Choroid plexus epithelial cell (primary cell): ENCODE measurements at regions not wholly inside any gene's neighbourhood (a gene's known extent, or its start where the extent isn't known, plus 50 kb on each side); places are given as distances from the start of the nearest gene placed in this dataset.
A peak's percentile ranks its signal among the peaks of the same experiment; 100 is the strongest.

Source experiments
- DNase-seq: peaks from one replicate; pipeline ENCODE4 v3.0.0-alpha.2; 2010; ENCODE audit warnings: low read depth
- H3K4me3 ChIP-seq: 2 replicates; pipeline ENCODE4 v1.5.1; 2011; ENCODE audit warnings: low read depth, mild to moderate bottlenecking, control low read depth, low read length, moderate library complexity
- TF ChIP-seq, protein P1 (sequence below): conservative IDR thresholded peaks from 2 replicates; pipeline ENCODE4 v1.5.1; 2011; ENCODE audit warnings: low read depth, mild to moderate bottlenecking, control low read depth, inconsistent platforms, low read length, moderate library complexity

DNA sequence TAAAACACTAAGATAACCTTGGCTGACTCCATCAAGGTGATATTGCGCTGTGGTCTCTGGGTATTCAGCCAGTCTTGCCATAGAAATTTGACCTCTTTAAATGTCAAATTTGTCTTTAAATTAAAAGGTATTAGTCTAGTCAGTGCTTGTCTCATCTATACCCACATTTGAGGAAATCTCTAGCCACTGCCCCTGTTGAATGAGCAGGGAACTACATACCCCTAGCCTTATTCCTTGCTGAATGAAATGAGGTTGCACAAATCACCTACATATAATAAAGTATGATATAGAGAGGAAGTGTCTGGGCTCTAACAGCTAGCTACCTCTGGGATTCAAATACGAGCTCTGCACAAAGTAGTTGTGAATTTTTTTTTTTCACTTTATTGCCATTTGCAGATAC is 256.8 kb downstream of the C12orf50 start:
- TF ChIP-seq, protein P1, sequence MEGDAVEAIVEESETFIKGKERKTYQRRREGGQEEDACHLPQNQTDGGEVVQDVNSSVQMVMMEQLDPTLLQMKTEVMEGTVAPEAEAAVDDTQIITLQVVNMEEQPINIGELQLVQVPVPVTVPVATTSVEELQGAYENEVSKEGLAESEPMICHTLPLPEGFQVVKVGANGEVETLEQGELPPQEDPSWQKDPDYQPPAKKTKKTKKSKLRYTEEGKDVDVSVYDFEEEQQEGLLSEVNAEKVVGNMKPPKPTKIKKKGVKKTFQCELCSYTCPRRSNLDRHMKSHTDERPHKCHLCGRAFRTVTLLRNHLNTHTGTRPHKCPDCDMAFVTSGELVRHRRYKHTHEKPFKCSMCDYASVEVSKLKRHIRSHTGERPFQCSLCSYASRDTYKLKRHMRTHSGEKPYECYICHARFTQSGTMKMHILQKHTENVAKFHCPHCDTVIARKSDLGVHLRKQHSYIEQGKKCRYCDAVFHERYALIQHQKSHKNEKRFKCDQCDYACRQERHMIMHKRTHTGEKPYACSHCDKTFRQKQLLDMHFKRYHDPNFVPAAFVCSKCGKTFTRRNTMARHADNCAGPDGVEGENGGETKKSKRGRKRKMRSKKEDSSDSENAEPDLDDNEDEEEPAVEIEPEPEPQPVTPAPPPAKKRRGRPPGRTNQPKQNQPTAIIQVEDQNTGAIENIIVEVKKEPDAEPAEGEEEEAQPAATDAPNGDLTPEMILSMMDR: no peak
- no peak for DNase-seq
- no peak overlapping the region for H3K4me3 ChIP-seq

DNA sequence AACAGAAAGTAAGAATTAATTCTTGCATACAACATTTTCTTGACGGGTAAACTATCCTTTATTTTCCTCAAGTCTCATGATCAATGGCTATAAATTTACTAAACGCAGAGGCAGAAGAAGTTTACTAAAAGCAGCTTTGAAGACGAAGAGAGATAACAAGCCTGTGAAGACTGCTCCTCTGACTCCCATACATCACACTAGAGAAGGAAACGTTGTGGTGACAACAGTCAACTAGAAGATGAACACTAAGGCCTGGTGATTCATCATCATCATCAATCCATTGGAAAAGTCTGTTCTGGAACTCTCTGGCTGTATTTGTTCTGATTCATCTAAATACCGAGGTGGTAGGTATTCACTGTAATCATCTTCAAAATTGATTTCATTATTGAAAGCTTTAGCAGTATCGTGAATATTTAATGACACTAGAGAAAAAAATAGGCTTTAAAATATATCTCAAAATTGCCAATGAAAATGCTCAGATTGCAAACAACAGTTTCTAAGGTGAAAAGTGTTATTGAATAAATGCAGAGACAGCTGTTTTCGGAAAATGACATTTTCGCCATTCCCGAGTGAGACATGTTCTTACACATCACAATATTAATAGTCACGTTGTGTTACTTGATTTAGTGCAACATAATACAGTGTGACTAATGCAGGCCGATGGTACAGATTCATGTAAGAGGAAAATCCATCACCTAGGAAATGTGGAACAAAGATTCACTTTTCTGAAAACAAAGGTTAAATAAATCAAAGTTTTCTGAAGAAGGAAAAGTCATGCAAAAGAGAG is 260.5 kb downstream of the C12orf50 start:
- DNase-seq: no peak
- TF ChIP-seq, protein P1: no peak
- H3K4me3 ChIP-seq: no peak overlapping the region

DNA sequence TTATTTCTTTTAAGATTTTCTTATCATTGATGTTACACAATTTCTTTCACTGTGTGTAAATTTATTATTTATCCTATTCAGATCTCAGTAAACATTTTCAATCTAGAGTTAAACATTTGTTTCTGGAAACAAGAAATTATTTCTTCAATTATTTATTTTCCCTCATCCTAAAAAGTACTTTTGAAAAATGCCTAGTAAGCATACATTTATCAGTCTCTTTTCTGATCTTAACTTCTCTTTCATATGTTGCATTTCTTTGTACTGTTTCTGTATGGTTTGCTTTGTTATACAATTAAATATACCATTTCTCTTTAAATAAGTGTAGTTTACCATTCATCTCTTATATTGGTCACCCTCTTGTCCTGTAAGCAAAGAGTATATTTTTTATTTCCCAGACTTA is 263.2 kb downstream of the C12orf50 start:
- TF ChIP-seq, protein P1: no peak
- DNase-seq: no peak
- no peak overlapping the region for H3K4me3 ChIP-seq

- no peak for DNase-seq
- TF ChIP-seq, protein P1: no peak
- no peak overlapping the region for H3K4me3 ChIP-seq
Measured at GRCh38 chr12:87760943-87761342, 268.3 kb downstream of the C12orf50 start.

DNA sequence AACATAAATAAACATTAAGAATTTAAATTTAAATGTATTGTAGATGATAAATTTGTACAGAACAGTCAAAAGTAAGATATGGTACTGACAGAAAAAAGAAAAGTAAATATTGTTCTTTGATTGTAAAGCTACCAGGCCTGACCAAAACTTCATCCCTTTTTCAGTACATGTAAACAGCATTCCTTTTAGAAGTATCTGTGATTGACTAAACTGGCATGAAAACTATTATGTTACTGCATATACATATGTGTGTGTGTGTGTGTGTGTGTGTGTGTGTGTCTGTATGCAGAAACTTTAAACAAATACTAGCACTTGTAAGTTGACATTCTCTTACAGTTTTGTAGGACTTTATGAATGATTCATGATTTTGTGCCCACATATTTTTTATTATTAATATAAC is 270.9 kb downstream of the C12orf50 start:
- DNase-seq: peak; percentile 56
- no peak overlapping the region for H3K4me3 ChIP-seq
- TF ChIP-seq, protein P1: no peak

DNA sequence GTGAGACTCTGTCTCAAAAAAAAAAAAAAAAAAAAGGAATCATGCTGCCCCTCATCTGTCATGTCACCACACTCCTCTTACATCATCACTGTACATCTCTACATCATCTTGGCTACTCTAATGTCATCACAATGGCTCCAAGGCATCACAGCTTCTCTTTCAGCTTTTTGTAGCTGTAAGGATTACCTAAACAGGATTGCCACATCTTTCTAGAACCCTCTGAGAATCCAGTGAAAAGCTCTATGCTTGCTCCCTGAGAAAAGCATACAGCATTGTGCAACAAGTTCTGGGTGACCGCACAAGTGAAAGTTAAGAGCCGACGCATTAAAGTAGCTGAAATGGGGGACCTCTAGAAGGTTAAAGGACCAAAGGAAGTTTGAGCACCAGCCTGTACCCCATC is 272.5 kb downstream of the C12orf50 start:
- TF ChIP-seq, protein P1: no peak
- H3K4me3 ChIP-seq: no peak overlapping the region
- peak; percentile 76 for DNase-seq

- TF ChIP-seq, protein P1: no peak
- no peak overlapping the region for H3K4me3 ChIP-seq
- peak; percentile 100 for DNase-seq
Measured at GRCh38 chr12:87756111-87756510, 273.1 kb downstream of the C12orf50 start.
